ENCODE measurements at regions not wholly inside any gene's neighbourhood (a gene's known extent, or its start where the extent isn't known, plus 50 kb on each side); places are given as distances from the start of the nearest gene placed in this dataset.

- H3K9me3 Mint-ChIP-seq: peaks cover 5% of the 10 kb centered on the region
- peaks cover 4% of the 10 kb centered on the region for H3K36me3 Mint-ChIP-seq
- H3K4me3 Mint-ChIP-seq: no peak overlapping the region
- no peaks in the 10 kb centered on the region for H3K27me3 Mint-ChIP-seq
- H3K4me1 Mint-ChIP-seq: peaks cover 18% of the 10 kb centered on the region
- H3K27ac Mint-ChIP-seq: no peak overlapping the region
Measured at GRCh38 chr2:234341306-234341985, 155.4 kb downstream of the ARL4C start.

GRCh38 chr2:234339501-234339900 is 157.4 kb downstream of the ARL4C start:
- H3K27ac Mint-ChIP-seq: no peak overlapping the region
- H3K9me3 Mint-ChIP-seq: peaks cover 5% of the 10 kb centered on the region
- H3K27me3 Mint-ChIP-seq: no peaks in the 10 kb centered on the region
- peaks cover 23% of the 10 kb centered on the region for H3K4me1 Mint-ChIP-seq
- peaks cover 4% of the 10 kb centered on the region for H3K36me3 Mint-ChIP-seq
- H3K4me3 Mint-ChIP-seq: no peak overlapping the region

GRCh38 chr2:234339011-234339410 is 157.9 kb downstream of the ARL4C start:
- H3K27me3 Mint-ChIP-seq: no peaks in the 10 kb centered on the region

GRCh38 chr2:234335661-234336228 is 161.1 kb downstream of the ARL4C start:
- peaks cover 5% of the 10 kb centered on the region for H3K9me3 Mint-ChIP-seq
- H3K4me3 Mint-ChIP-seq: peak overlapping the region; percentile 61
- H3K36me3 Mint-ChIP-seq: peaks cover 4% of the 10 kb centered on the region
- H3K4me1 Mint-ChIP-seq: peaks cover 40% of the 10 kb centered on the region
- H3K27me3 Mint-ChIP-seq: no peaks in the 10 kb centered on the region
- peak overlapping the region; percentile 53 for H3K27ac Mint-ChIP-seq

More at GRCh38 chr2:234339011-234339410, 157.9 kb downstream of the ARL4C start:
- H3K4me3 Mint-ChIP-seq: no peak overlapping the region
- H3K36me3 Mint-ChIP-seq: peaks cover 4% of the 10 kb centered on the region
- H3K4me1 Mint-ChIP-seq: peaks cover 24% of the 10 kb centered on the region
- H3K9me3 Mint-ChIP-seq: peaks cover 5% of the 10 kb centered on the region
- H3K27ac Mint-ChIP-seq: no peak overlapping the region

GRCh38 chr2:234334756-234335155 is 162.1 kb downstream of the ARL4C start:
- peaks cover 4% of the 10 kb centered on the region for H3K36me3 Mint-ChIP-seq
- H3K27me3 Mint-ChIP-seq: no peaks in the 10 kb centered on the region
- peaks cover 5% of the 10 kb centered on the region for H3K9me3 Mint-ChIP-seq
- H3K4me3 Mint-ChIP-seq: no peak overlapping the region
- no peak overlapping the region for H3K27ac Mint-ChIP-seq
- H3K4me1 Mint-ChIP-seq: peaks cover 40% of the 10 kb centered on the region

GRCh38 chr2:234334151-234334550 is 162.7 kb downstream of the ARL4C start:
- Mint-ChIP-seq H3K4me3 (no peak overlapping the region), H3K36me3 (peaks cover 2% of the 10 kb centered on the region), H3K4me1 (peaks cover 45% of the 10 kb centered on the region), H3K27me3 (no peaks in the 10 kb centered on the region), H3K27ac (no peak overlapping the region), H3K9me3 (peaks cover 4% of the 10 kb centered on the region)

- no peaks in the 10 kb centered on the region for H3K27me3 Mint-ChIP-seq
- peaks cover 45% of the 10 kb centered on the region for H3K4me1 Mint-ChIP-seq
- no peak overlapping the region for H3K27ac Mint-ChIP-seq
- no peak overlapping the region for H3K4me3 Mint-ChIP-seq
- no peaks in the 10 kb centered on the region for H3K9me3 Mint-ChIP-seq
- no peaks in the 10 kb centered on the region for H3K36me3 Mint-ChIP-seq
Measured at GRCh38 chr2:234333168-234334130, 163.4 kb downstream of the ARL4C start.

GRCh38 chr2:234331966-234332365 is 164.9 kb downstream of the ARL4C start:
- H3K27ac Mint-ChIP-seq: peak overlapping the region; percentile 1
- no peaks in the 10 kb centered on the region for H3K36me3 Mint-ChIP-seq
- no peaks in the 10 kb centered on the region for H3K9me3 Mint-ChIP-seq
- peaks cover 53% of the 10 kb centered on the region for H3K4me1 Mint-ChIP-seq
- H3K4me3 Mint-ChIP-seq: no peak overlapping the region
- H3K27me3 Mint-ChIP-seq: no peaks in the 10 kb centered on the region

- Mint-ChIP-seq H3K4me1 (peaks cover 53% of the 10 kb centered on the region), H3K27ac (no peak overlapping the region), H3K36me3 (no peaks in the 10 kb centered on the region), H3K27me3 (no peaks in the 10 kb centered on the region), H3K9me3 (no peaks in the 10 kb centered on the region), H3K4me3 (no peak overlapping the region)
Measured at GRCh38 chr2:234331566-234331965, 165.3 kb downstream of the ARL4C start.

- Mint-ChIP-seq H3K9me3 (no peaks in the 10 kb centered on the region), H3K36me3 (no peaks in the 10 kb centered on the region)
Measured at GRCh38 chr2:234330902-234331301, 166.0 kb downstream of the ARL4C start.

GRCh38 chr2:234329202-234329960 is 167.5 kb downstream of the ARL4C start:
- no peak overlapping the region for H3K27ac Mint-ChIP-seq
- H3K9me3 Mint-ChIP-seq: no peaks in the 10 kb centered on the region
- no peaks in the 10 kb centered on the region for H3K36me3 Mint-ChIP-seq
- no peak overlapping the region for H3K4me3 Mint-ChIP-seq
- no peaks in the 10 kb centered on the region for H3K27me3 Mint-ChIP-seq
- H3K4me1 Mint-ChIP-seq: peaks cover 44% of the 10 kb centered on the region

More at GRCh38 chr2:234330902-234331301, 166.0 kb downstream of the ARL4C start:
- Mint-ChIP-seq H3K4me1 (peaks cover 48% of the 10 kb centered on the region), H3K4me3 (no peak overlapping the region), H3K27ac (peak overlapping the region; percentile 70), H3K27me3 (no peaks in the 10 kb centered on the region)

- no peaks in the 10 kb centered on the region for H3K36me3 Mint-ChIP-seq
- H3K4me3 Mint-ChIP-seq: no peak overlapping the region
- no peaks in the 10 kb centered on the region for H3K9me3 Mint-ChIP-seq
- no peaks in the 10 kb centered on the region for H3K27me3 Mint-ChIP-seq
- no peak overlapping the region for H3K27ac Mint-ChIP-seq
- H3K4me1 Mint-ChIP-seq: peaks cover 49% of the 10 kb centered on the region
Measured at GRCh38 chr2:234328444-234328990, 168.4 kb downstream of the ARL4C start.

- no peak overlapping the region for H3K27ac Mint-ChIP-seq
- H3K4me3 Mint-ChIP-seq: no peak overlapping the region
- peaks cover 46% of the 10 kb centered on the region for H3K4me1 Mint-ChIP-seq
- no peaks in the 10 kb centered on the region for H3K9me3 Mint-ChIP-seq
- H3K36me3 Mint-ChIP-seq: no peaks in the 10 kb centered on the region
- H3K27me3 Mint-ChIP-seq: no peaks in the 10 kb centered on the region
Measured at GRCh38 chr2:234326694-234327093, 170.2 kb downstream of the ARL4C start.

GRCh38 chr2:234324116-234324515 is 172.8 kb downstream of the ARL4C start:
- H3K27me3 Mint-ChIP-seq: no peaks in the 10 kb centered on the region
- H3K4me3 Mint-ChIP-seq: no peak overlapping the region
- H3K4me1 Mint-ChIP-seq: peaks cover 58% of the 10 kb centered on the region

More at GRCh38 chr2:234324116-234324515, 172.8 kb downstream of the ARL4C start:
- Mint-ChIP-seq H3K27ac (peak overlapping the region; percentile 24), H3K9me3 (no peaks in the 10 kb centered on the region), H3K36me3 (no peaks in the 10 kb centered on the region)

Data from activated naive CD4-positive, alpha-beta T cell treated with anti-CD3 and anti-CD28 coated beads, Interleukin-2, amount 50 U/mL, for 24 hours (primary cell).